ENCODE measurements at regions not wholly inside any gene's neighbourhood (a gene's known extent, or its start where the extent isn't known, plus 50 kb on each side); places are given as distances from the start of the nearest gene placed in this dataset.

- TF ChIP-seq CTCF (IDR thresholded peaks at IDR 0.05 in 8 of 11, conservative IDR thresholded peaks at IDR 0.05 in 3 of 11), result no peak
- TF ChIP-seq POLR2A (IDR thresholded peaks at IDR 0.05), result no peak
- no peak for TF ChIP-seq POLR2AphosphoS5 (IDR thresholded peaks at IDR 0.05)
Measured at GRCh38 chr3:56876916-56877315, 75.2 kb upstream of the ARHGEF3 start.

Data from spleen (tissue), 7 donors.